HG03066 (cell line): ENCODE measurements at regions not wholly inside any gene's neighbourhood (a gene's known extent, or its start where the extent isn't known, plus 50 kb on each side); places are given as distances from the start of the nearest gene placed in this dataset.
"Not testable (repeated sequence)": the region's sequence is repeated elsewhere in the genome, so short reads cannot be mapped to it uniquely, and the experiment has no call there.

Experiments used
- ATAC-seq: cut with Tn5 transposase; IDR thresholded peaks from one replicate; pipeline ENCODE4 v1.9.1; 2021; ENCODE audit warnings: low read depth; ENCODE audit not compliant: unreplicated experiment

DNA sequence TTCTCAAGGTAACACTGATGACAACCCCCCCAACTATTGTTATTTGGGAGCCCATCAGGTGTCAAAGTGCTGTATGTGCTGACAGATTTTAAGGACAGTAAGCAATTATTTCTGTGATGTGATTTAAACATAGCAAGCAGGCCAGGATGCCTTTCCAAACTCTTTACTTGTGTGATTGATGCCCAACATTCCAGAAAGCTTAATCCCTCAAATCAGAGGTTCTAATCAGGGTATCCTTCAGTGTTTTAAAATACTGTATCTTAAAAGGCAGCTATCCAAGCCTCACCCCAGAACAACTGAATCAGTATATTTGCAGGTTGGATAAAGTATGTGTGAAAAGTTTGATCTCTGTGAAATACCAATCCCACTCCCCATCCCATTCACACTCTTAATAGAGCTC is 119.7 kb downstream of the GASK1B start:
- no peak for ATAC-seq

- no peak for ATAC-seq
Measured at GRCh38 chr4:158051401-158052235, 121.2 kb downstream of the GASK1B start.

DNA sequence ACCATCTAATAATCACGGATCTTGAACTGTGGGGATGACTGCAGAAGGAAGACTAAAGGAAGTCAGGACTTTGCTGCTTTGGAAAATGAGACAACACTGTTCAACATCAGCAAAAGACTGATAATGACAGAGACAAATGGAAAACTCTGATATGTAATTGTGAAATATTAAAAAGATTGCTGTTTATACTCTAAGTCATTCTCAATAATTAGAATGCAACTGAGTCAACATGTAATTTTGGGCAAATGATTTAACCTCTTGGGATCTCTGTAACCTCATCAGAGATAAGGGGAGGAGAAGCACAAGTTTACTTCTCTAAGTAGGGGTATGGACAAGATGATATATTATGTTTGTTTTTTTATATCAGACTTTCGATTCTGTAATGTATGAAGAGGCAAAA is 121.9 kb downstream of the GASK1B start:
- ATAC-seq, result no peak

GRCh38 chr4:158046345-158046744 is 126.5 kb downstream of the GASK1B start:
- no peak for ATAC-seq

DNA sequence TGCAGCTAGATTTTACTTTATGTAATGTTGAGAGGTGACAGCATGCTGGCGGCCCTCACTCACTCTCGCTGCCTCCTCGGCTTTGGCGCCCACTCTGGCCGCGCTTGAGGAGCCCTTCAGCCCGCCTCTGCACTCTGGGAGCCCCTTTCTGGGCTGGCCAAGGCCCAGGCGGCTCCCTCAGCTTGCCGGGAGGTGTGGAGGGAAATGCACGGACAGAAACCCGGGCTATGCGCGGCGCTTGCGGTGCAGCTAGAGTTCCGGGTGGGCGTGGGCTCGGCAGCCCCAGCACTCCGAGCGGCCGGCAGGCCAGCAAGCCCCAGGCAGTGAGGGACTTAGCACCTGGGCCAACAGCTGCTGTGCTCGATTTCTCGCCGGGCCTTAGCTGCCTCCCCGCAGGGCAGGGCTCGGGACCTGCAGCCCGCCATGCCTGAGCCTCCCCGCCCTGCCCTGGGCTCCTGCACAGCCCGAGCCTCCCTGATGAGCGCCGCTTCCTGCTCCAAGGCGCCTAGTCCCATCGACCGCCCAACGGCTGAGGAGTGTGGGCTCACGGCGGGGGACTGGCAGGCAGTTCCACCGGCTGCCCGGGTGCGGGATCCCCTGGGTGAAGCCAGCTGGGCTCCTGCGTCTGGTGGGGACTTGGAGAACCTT is 128.7 kb downstream of the GASK1B start:
- no peak for ATAC-seq

DNA sequence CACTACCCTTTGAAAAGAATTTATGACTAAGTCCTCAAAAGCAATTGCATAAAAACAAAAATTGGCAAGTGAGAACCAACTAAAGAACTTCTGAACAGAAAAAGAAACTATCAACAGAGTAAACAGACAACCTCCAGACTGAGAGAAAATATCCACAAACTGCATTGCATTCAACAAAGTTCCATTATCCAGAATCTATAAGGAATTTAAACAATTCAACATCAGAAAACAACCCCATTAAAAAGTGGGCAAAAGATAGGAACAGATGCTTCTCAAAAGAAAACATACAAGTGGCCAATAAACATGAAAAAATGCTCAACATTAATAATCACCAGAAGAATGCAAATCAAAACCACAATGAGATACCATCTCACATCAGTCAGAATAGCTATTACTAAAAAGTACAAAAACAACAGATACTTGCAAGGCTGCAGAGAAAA is 130.2 kb downstream of the GASK1B start:
- ATAC-seq, result no peak

DNA sequence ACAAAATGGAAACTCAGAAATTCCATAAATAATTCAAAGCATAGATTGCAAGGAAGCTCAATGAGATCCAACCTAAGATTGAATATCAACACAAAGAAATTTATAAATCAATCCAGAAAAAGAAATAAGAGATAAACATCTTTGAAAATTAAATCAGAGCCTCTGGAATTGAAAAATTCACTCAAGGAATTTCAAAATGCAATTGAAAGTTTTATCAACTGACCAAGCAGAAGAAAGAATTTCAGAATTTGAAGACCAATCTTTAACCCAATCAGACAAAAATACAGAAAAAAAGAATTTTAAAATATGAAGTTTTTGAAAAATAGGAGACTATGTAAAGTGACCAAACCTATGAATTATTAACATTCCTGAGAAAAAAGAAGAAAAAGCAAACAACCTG is 134.1 kb downstream of the GASK1B start:
- no peak for ATAC-seq

- ATAC-seq, result no peak
Measured at GRCh38 chr4:158036998-158037397, 135.8 kb downstream of the GASK1B start.

DNA sequence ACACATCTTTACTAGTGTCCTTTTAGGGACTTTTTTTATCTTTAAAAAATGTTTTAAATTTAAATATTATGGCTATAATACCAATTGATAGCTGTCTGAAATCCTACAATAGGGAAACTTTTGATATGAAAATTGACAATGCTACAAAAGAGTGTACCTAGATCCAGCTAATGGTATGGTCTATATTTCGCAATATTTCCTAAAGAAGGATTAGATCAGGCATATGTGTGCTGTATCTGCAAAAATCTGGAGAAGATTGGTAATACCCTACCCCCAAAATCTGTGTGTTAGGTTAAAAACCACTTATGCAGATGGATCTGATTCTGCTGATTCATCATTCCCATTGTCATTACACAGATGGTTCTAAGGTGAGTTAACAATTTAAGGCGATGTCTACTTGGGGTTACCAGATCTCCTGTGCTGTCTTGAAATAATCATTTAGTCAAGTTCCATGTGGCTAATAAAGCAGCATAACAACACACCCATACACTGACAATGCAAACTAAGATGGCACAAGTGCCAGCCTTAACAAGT is 137.1 kb downstream of the GASK1B start:
- ATAC-seq, result no peak

- no peak for ATAC-seq
Measured at GRCh38 chr4:158033416-158034120, 139.3 kb downstream of the GASK1B start.

DNA sequence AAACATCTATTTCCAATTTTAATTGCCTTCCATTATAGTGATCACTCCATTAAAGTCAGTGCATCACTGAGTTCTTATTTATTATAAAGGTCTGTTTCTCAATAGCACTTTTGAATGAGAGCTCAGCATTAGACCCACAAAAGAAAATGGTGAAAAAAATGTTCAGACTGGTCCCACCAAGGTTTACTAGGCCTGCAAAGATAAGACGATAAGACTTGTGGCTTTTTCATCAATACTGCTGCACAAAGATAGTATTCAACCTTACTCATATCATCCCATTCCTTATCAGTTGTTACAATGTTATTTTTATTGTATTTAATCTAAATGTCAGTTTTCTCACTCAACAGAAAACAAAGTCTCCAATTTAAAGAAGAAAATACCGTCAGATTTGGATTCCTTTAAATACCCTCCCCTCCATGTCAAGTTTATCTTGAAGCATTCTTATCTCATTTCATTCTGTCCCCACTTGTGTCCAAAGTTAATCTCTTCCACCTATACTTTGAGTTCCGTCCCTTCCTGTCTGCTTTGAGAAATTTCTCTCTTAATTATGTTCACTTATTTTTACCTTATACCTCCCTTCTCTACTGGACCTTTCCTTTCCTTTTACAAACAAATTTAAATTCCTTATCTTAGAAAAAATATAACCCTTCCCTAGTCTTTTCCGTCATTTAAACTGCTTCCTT is 140.0 kb downstream of the GASK1B start:
- ATAC-seq, result no peak

GRCh38 chr4:158028381-158028780 is 144.4 kb downstream of the GASK1B start:
- not testable (repeated sequence) for ATAC-seq

- ATAC-seq, result no peak
Measured at GRCh38 chr4:158025131-158025530, 147.7 kb downstream of the GASK1B start.

- ATAC-seq, result no peak
Measured at GRCh38 chr4:158020734-158021346, 152.0 kb downstream of the GASK1B start.

GRCh38 chr4:158020176-158020575 is 152.6 kb downstream of the GASK1B start:
- ATAC-seq, result no peak

- no peak for ATAC-seq
Measured at GRCh38 chr4:158018831-158019230, 154.0 kb downstream of the GASK1B start.

- no peak for ATAC-seq
Measured at GRCh38 chr4:158018221-158018830, 154.5 kb downstream of the GASK1B start.

DNA sequence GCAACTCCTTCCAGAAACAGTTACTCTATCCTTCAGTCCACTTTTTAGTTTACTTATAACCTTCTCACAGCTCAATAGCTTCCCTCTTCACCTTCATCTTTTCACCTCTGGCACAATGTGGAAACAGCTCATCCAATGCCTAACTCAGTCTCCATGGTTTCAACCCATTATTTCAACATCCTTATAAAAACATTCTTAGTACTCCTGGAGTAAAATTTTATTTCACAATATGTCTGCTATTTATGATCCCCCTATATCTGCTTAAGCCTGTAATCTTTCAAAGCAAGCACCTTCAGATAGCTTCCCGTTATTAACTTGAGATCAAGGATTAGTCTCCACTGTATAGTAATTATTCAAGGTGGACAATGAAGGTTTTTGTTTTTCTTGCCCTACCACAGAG is 156.3 kb downstream of the GASK1B start:
- no peak for ATAC-seq

- ATAC-seq, result no peak
Measured at GRCh38 chr4:158015241-158015640, 157.6 kb downstream of the GASK1B start.

GRCh38 chr4:158013858-158014257 is 159.0 kb downstream of the GASK1B start:
- ATAC-seq, result no peak
